HTR-8/SVneo (cell line): ENCODE measurements at regions not wholly inside any gene's neighbourhood (a gene's known extent, or its start where the extent isn't known, plus 50 kb on each side); places are given as distances from the start of the nearest gene placed in this dataset.

Experiments
- DNase-seq: peaks from one replicate; pipeline ENCODE4 v3.0.0; 2011; ENCODE audit warnings: low spot score, mixed read lengths; ENCODE audit not compliant: insufficient read length
- FAIRE-seq: peaks from 2 replicates; lab custom pipeline; 2011; peaks lifted over from hg19 to GRCh38; lab: Jason Lieb, UNC

DNA sequence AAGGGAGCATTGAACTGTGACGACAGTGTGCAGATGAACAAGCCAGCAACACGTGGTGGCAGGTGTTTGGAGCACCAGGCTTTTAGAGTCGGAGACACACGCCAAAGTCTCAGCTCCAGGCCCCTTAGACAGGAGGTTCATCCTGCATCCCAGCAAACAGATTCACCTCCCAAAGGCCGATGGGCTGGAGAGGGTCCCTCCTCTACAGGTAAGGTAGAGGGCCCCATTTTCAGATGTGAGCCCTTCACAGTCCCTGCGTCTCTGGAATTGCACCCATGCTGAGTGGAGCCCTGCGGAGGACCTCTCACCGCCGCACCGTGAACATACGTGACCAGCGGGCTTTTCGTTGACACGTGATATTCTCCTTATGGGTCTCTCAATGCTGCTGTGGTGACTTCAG is 109.0 kb upstream of the B3GAT1 start:
- FAIRE-seq = no peak
- DNase-seq = no peak

GRCh38 chr11:134519788-134520187 is 107.7 kb upstream of the B3GAT1 start:
- no peak for DNase-seq
- no peak for FAIRE-seq

DNA sequence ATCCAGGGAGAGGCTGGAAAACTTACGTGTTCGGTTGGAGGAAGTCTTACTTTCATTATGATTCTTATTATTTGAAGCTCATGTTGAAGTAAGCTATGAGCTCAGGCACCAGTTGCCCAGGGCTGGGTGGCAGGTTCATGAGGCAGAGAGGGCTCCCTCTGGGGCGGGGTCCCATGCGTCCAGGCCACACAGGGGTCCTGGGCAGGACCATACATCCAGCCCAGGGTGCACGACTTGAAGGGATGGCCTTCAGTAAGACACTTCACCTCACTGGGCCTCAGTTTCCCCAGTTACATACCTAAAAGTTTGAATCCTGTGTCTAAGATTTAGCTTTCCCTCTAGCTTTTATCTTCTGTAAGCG is 107.3 kb upstream of the B3GAT1 start:
- DNase-seq = no peak
- FAIRE-seq = no peak

GRCh38 chr11:134518616-134519389 is 106.8 kb upstream of the B3GAT1 start:
- FAIRE-seq (no peak), DNase-seq (no peak)

DNA sequence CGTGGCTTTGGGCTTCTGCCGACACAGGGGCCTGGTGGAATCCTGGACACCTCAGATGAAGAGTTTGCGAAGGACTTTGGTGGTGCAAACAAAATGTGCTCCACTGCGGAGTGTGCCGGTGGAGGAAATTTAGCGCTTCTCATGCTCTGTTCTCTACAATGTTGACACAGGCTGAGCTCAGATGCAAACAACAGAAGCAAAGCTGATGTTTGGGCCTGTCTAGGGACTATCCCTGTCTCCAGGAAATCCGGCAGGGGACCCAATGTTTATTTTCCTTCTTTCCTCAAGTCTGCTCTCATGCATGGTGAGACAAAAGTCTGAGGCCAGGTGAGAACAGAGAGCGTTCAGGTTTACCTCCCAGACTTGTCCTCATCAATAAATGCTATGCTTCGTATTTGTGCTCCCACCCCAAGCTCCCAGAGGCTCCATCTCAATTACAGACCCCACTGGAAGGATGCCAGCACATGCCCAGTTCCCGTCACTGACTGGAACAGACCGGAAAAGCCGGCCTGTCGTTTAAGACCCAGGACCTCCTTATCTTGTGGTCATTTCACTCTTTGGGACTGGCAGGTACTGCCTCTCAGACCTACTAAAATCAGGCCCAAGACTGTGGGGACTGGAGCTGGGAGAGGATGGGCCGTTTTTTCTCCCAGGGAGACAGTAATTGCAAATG is 105.7 kb upstream of the B3GAT1 start:
- DNase-seq = no peak
- no peak for FAIRE-seq

- no peak for FAIRE-seq
- no peak for DNase-seq
Observed at GRCh38 chr11:134517115-134517514, 105.1 kb upstream of the B3GAT1 start.

DNA sequence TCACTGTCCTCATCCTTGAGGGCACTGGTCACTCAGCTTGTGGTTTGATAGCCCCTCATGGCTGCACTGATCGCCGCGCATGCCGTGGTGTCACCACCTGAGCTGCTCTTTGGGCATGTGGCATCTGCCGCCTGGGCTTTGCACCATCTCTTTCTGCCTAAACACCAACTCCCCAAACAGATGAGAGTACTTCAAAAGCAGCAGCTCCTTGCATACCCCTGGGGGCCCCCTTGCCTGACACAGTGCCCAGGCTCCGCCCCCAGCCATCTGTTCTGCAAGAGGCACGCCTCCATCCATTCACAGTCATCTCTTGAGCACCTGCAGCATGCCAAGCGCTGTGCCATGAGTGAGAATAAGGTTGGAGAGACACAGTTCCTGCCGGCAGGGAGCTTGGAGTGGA is 104.5 kb upstream of the B3GAT1 start:
- FAIRE-seq = no peak
- DNase-seq = no peak

DNA sequence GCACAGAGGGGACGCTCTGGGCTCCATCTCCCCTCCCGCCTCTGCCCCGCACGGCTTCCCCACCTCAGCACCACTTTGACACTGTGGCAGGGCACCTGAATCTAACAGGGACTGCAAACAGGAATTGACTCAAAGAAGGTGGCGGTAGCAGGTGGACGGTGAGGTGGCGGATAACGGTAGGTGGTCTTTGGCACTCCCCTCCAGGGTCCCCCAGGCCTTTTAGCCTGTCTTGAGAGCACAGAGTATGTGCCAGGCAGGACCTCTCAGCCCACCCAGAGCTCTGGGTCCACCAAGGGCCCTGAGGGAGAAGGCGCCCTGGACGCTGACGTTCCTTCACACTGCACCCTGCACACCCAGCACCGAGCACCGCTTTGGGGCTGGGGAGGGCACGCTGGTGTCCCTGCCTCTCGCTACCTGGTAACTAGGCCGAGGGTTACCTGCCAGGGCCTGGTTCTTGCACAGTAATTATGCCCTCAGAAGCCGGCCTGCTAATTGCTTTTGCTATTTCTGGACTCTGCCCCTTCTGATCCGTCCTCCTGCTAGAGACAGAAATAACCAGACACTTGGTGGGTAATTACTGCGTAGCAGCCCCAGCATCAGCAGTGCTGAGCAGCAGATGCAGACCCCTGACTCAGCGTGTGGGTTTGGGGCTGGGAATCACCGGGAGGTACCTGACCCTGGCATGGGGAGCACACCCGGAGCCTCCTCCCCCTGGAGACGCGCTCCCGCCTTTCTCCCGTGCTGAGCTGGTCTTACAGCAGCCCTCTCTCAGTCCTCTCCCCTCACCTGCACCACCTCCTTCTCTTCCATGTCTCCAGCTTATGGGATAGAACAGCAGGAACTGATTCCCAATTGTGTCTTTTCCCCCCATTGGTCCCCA is 103.3 kb upstream of the B3GAT1 start:
- no peak for FAIRE-seq
- DNase-seq = no peak

DNA sequence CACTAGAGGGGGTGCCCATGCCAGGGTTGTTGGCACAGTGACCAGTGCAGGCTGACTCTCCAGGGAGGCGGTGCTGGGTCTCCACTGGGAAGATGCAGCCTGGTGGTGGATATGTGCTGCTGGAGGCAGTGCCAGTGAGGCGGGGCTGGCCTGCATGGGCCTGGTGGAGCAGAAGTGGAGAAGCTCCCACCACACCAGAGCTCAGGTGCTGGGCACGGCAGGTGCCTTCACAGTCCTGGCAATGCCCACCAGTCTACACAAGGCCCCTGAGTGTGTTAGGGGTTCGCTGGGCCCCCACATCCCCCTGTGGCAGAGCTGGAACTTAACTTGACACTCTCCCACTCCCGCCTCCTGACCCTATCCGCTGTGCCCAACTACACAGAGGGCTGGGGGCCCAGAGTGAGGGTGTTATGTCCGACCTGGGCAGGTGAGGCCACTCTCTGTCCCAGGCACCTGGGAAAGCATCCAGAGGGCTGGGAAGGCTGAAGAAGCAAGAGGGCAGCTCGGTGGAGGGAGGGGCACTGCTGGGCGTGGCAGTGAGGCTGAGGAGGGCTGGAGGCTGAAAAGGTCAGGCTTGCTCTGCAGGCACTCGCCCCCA is 102.4 kb upstream of the B3GAT1 start:
- DNase-seq = no peak
- FAIRE-seq = no peak

DNA sequence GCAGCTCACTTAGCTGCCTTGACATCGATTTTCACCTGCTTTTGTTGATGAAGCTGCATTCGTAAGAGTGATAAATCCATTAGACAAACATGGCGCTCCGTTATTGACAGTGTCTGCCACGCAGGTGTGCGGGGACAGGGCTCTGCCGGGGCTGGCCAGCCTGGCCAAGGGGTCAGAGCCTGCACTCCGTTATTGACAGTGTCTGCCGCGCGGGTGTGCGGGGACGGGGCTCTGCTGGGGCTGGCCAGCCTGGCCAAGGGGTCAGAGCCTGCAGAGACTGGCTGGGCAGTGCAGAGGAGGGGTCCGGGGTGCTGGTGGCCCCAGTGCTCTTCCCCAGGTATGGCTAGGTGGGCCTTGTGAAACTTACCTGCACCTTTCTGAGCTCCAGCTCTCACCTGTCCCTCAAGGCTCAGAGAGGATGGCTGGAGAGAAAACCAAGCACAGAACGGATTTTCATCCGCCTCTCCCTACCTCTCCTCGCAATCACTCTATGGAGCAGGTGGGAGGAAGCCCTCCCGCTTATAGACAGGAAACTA is 101.6 kb upstream of the B3GAT1 start:
- no peak for FAIRE-seq
- no peak for DNase-seq

DNA sequence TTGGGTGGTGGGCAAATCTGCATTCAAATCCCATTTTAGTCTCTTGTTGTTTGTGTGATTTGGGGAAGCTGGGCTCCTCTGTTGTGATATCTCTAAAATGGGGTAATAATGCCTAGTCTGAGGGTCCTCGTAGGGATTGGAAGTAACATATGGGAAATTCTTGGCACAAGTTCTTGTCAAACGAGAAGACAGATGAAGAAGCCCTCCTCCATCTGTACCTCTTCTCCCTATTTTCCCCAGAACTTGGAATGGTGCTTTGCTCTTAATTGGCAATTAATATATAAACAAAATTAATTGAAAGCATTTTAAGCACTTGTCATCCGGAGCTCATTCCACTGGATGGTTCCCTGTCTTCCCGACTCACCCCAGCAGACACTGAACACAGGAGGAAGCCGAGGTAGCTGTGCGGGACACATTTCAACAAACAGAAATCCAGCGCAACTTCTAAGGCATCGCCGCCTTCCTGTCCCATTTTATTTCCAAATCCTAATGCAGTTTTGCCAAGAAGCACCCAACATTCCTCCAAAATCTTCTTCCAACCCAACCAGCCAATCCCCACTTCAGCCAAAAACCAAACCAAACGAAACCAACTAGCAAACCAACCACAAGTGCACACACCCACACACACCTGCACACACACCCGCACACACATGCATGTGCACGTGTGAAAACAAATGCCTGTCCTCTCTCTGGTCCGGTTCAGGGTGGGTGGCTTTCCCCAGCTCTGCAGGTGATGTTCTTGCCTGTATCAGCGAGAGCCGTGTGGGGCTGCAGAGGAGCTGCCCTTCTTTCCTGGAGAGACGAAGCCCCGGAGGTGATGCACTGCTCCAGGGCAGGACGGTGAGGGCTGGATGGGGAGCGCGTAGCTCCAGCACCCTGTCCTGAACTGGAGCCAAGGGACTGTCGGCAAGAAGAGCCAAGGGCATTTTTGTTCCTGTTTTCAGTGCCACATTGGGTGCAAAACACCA is 100.8 kb upstream of the B3GAT1 start:
- DNase-seq = no peak
- no peak for FAIRE-seq

GRCh38 chr11:134512061-134512460 is 100.0 kb upstream of the B3GAT1 start:
- FAIRE-seq (no peak), DNase-seq (no peak)

- DNase-seq (no peak), FAIRE-seq (no peak)
Observed at GRCh38 chr11:134511255-134511654, 99.2 kb upstream of the B3GAT1 start.

DNA sequence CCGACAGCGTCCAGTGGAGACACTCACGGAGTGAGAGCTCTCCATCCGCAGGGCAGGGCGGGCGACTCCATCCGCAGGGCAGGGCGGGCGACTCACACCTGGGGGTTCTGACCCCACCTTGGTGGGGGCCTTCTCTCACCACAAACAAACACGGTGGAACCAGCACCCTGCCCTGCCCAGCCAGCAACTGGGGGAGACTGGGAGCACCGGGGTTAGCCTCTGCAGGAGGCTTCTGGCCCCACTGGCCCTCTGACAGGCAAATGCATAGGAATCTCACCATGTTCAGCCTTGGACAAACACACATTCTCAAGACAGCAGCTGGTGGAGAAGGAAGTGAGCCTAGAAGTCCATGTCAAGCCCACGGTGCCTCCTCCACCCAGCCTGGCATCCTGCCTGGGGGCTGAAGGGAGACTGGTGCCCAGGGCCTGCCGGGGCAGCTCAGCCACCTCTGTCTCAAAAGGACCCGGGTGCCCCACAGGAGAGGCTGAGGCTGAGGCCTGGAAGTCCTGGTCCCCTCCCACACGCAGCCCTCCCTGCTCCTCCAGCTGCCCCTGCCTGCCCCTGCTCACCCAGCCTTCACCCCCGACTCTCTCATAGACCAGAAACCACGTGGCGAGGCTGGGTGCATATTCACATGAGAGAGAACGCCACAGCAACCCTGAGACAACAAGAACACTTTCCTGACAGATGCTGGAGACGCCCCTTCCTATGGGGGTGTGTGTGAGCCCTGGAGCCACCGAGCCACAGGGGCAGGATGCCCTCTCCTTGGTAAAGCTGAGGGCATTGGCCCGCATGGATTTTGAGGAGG is 98.4 kb upstream of the B3GAT1 start:
- DNase-seq = no peak
- no peak for FAIRE-seq

- FAIRE-seq = no peak
Observed at GRCh38 chr11:134509381-134510232, 97.6 kb upstream of the B3GAT1 start.

DNA sequence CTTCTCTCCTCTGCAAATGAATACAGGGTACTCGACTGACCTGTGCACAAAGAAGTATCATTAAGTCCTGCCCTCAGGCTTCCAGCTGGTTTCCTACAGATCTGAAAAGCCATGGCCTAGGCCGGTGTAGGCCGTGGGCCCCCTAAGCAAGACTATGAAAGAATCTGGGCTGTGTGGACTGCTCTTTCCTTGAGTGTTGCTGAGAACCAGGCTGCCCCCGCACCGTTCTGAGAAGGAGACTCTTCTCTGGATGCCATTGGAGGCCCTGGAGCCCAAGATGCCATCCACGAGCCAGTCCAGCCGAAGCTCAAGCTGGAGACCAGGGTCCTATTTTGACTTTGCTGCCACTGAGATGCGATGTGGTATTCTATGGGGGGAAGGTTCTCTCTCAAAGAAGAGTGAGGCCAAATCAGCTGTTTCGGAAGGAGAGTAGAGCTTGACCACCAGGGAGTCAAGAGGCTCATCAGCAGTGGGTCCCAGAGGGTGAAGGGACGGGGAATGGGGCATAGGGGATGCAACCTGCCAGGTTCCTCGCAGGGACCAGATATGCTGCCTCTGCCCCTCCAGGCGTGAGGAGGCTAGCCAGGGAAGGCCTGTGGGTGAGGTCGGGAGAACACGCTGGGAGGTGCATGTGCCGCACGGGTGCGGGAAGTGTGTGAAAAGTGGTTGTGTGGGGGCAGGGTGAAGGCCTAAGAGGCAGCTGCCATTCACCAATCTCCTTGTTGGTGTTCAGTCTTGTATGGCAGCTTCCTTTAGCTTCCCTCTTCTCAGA is 96.4 kb upstream of the B3GAT1 start:
- FAIRE-seq (no peak), DNase-seq (no peak)

More at GRCh38 chr11:134509381-134510232, 97.6 kb upstream of the B3GAT1 start:
- no peak for DNase-seq

DNA sequence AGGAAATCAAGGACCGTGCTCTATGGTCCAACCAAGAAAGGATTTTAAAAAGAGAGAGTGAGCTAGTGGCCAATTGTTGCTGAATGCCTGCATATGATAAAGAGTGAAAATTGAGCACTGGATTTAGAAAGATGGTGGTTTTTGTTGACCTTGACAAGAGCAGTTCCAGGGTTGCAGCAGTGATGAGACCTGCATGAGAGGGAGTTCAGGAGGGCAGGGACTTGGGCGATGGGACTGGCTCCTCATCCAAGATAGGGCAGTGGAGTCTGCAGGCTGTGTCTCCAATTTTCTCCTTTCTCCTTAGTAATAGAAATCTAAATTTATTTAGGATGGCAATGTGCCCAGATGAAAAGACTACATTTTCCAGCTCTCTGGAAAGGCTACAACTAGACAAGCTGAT is 94.0 kb upstream of the B3GAT1 start:
- DNase-seq (no peak), FAIRE-seq (no peak)
